ENCODE measurements at regions not wholly inside any gene's neighbourhood (a gene's known extent, or its start where the extent isn't known, plus 50 kb on each side); places are given as distances from the start of the nearest gene placed in this dataset.

DNA sequence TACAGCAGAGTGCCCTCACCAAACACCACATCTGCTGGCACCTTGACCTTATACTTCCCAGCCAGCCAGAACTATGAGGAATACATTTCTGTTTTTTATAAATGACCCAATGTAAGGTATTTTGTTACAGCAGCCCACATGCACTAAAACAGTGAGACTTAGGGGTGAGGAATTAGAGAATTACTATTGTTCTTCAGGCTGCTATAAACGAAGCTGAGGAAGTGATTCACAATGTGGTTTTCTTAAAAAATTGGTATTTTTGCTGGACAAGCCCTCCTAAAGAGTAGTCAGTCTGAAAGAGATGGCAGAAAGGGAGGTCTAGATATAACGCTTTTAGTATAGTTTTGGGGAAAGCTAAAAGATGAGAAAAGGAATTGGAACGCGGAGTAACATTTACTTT, 101.0 kb downstream of the SLITRK6 start:
- TF ChIP-seq, protein P1, sequence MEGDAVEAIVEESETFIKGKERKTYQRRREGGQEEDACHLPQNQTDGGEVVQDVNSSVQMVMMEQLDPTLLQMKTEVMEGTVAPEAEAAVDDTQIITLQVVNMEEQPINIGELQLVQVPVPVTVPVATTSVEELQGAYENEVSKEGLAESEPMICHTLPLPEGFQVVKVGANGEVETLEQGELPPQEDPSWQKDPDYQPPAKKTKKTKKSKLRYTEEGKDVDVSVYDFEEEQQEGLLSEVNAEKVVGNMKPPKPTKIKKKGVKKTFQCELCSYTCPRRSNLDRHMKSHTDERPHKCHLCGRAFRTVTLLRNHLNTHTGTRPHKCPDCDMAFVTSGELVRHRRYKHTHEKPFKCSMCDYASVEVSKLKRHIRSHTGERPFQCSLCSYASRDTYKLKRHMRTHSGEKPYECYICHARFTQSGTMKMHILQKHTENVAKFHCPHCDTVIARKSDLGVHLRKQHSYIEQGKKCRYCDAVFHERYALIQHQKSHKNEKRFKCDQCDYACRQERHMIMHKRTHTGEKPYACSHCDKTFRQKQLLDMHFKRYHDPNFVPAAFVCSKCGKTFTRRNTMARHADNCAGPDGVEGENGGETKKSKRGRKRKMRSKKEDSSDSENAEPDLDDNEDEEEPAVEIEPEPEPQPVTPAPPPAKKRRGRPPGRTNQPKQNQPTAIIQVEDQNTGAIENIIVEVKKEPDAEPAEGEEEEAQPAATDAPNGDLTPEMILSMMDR (IDR thresholded peaks at IDR 0.05; ENCODE audit: insufficient read depth, low read depth, low read length), result no peak
- no peak for TF ChIP-seq EZH2 (IDR thresholded peaks at IDR 0.05; ENCODE audit: insufficient read depth, low read length)

All from astrocyte (in vitro differentiated cells and primary cell).